IMR-90 (cell line): ENCODE measurements at regions not wholly inside any gene's neighbourhood (a gene's known extent, or its start where the extent isn't known, plus 50 kb on each side); places are given as distances from the start of the nearest gene placed in this dataset.

Source experiments
- CTCF ChIP-seq: conservative IDR thresholded peaks from 2 replicates; pipeline ENCODE4 v1.5.1; 2012; ENCODE audit warnings: mild to moderate bottlenecking, low read depth, low read length, improper control_type of control experiment
- POLR2A ChIP-seq: IDR thresholded peaks from 2 replicates; pipeline ENCODE4 v1.6.1; 2012; ENCODE audit warnings: mild to moderate bottlenecking, low read depth, low read length
- RAD21 ChIP-seq: IDR thresholded peaks from 2 replicates; pipeline ENCODE4 v1.6.1; 2012; ENCODE audit warnings: low read length, improper control_type of control experiment

GRCh38 chr22:19597399-19597735 is 73.2 kb upstream of the CLDN5 start:
- no peak for TF ChIP-seq CTCF
- no peak for TF ChIP-seq RAD21
- no peak for TF ChIP-seq POLR2A
